ENCODE measurements at regions not wholly inside any gene's neighbourhood (a gene's known extent, or its start where the extent isn't known, plus 50 kb on each side); places are given as distances from the start of the nearest gene placed in this dataset.

GRCh38 chr21:20308586-20309315 is 689.5 kb upstream of the NCAM2 start:
- peak; percentile 5 for DNase-seq

GRCh38 chr21:20311234-20311787 is 686.9 kb upstream of the NCAM2 start:
- no peak for DNase-seq

GRCh38 chr21:20313013-20313412 is 685.2 kb upstream of the NCAM2 start:
- DNase-seq = no peak

- DNase-seq = no peak
Observed at GRCh38 chr21:20315042-20315441, 683.2 kb upstream of the NCAM2 start.

GRCh38 chr21:20329636-20330035 is 668.6 kb upstream of the NCAM2 start:
- DNase-seq = no peak

GRCh38 chr21:20330652-20331051 is 667.6 kb upstream of the NCAM2 start:
- no peak for DNase-seq

GRCh38 chr21:20334585-20334984 is 663.6 kb upstream of the NCAM2 start:
- no peak for DNase-seq

GRCh38 chr21:20341431-20341830 is 656.8 kb upstream of the NCAM2 start:
- no peak for DNase-seq

GRCh38 chr21:20343186-20343585 is 655.0 kb upstream of the NCAM2 start:
- no peak for DNase-seq

GRCh38 chr21:20351138-20351537 is 647.1 kb upstream of the NCAM2 start:
- no peak for DNase-seq

- DNase-seq = no peak
Observed at GRCh38 chr21:20353351-20353750, 644.9 kb upstream of the NCAM2 start.

- DNase-seq = no peak
Observed at GRCh38 chr21:20373031-20373430, 625.2 kb upstream of the NCAM2 start.

GRCh38 chr21:20377250-20377649 is 621.0 kb upstream of the NCAM2 start:
- peak; percentile 20 for DNase-seq

GRCh38 chr21:20388400-20388799 is 609.8 kb upstream of the NCAM2 start:
- no peak for DNase-seq

GRCh38 chr21:20396798-20397197 is 601.4 kb upstream of the NCAM2 start:
- no peak for DNase-seq

- DNase-seq = no peak
Observed at GRCh38 chr21:20404915-20405314, 593.3 kb upstream of the NCAM2 start.

GRCh38 chr21:20418353-20418752 is 579.9 kb upstream of the NCAM2 start:
- no peak for DNase-seq

- no peak for DNase-seq
Observed at GRCh38 chr21:20419772-20420171, 578.4 kb upstream of the NCAM2 start.

GRCh38 chr21:20424943-20425342 is 573.3 kb upstream of the NCAM2 start:
- DNase-seq = no peak

- DNase-seq = no peak
Observed at GRCh38 chr21:20425856-20426255, 572.4 kb upstream of the NCAM2 start.

GRCh38 chr21:20440338-20440737 is 557.9 kb upstream of the NCAM2 start:
- DNase-seq = no peak

- DNase-seq = peak; percentile 2
Observed at GRCh38 chr21:20443558-20444155, 554.6 kb upstream of the NCAM2 start.

GRCh38 chr21:20445971-20446370 is 552.2 kb upstream of the NCAM2 start:
- peak; percentile 3 for DNase-seq

- DNase-seq = no peak
Observed at GRCh38 chr21:20451046-20451445, 547.2 kb upstream of the NCAM2 start.

- DNase-seq = no peak
Observed at GRCh38 chr21:20452935-20453334, 545.3 kb upstream of the NCAM2 start.
